GM12801 (cell line): ENCODE measurements at regions not wholly inside any gene's neighbourhood (a gene's known extent, or its start where the extent isn't known, plus 50 kb on each side); places are given as distances from the start of the nearest gene placed in this dataset.

Experiments used
- TF ChIP-seq, protein P1 (sequence below): IDR thresholded peaks from one replicate; pipeline ENCODE4 v1.5.1; 2011; ENCODE audit warnings: control low read depth; ENCODE audit not compliant: insufficient read length; ENCODE audit errors: extremely low read depth

DNA sequence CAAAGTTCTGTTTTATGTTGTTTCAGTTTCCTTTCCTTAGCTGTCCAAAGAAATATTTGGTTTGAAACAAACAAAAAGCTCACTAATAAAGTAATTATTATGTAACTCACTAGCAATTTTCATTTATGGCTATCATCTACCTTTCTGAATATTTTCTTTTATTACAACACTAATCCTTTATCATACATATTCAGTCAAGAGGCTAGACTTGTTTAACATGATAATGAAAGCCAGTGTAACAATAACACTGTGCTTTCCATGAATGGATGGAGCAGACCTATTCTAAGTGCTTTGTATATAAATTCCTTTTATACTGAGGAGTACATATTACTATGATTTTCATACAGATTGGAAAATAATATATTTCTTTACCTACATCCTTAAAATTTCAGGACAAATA is 972.8 kb upstream of the ADGRL4 start:
- TF ChIP-seq, protein P1, sequence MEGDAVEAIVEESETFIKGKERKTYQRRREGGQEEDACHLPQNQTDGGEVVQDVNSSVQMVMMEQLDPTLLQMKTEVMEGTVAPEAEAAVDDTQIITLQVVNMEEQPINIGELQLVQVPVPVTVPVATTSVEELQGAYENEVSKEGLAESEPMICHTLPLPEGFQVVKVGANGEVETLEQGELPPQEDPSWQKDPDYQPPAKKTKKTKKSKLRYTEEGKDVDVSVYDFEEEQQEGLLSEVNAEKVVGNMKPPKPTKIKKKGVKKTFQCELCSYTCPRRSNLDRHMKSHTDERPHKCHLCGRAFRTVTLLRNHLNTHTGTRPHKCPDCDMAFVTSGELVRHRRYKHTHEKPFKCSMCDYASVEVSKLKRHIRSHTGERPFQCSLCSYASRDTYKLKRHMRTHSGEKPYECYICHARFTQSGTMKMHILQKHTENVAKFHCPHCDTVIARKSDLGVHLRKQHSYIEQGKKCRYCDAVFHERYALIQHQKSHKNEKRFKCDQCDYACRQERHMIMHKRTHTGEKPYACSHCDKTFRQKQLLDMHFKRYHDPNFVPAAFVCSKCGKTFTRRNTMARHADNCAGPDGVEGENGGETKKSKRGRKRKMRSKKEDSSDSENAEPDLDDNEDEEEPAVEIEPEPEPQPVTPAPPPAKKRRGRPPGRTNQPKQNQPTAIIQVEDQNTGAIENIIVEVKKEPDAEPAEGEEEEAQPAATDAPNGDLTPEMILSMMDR, result no peak

DNA sequence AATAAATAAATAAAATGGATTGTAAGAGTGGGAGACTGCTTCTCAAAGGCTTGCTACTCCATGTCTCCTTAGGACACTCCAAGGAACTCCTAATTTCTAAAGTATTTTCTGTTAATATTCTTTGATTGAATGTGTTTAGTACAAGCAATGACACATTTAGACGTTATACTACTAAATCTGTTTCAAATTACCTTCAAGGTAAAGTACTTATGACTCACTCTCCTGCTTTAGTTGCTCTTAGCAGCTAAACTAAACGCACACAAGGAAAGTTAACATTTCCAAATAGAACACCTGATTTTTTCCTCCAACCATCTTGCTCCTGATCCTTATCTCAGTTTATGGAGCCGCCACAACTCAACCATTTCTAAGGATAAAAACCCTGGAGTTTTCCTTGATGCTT is 969.8 kb upstream of the ADGRL4 start:
- TF ChIP-seq, protein P1, result no peak

DNA sequence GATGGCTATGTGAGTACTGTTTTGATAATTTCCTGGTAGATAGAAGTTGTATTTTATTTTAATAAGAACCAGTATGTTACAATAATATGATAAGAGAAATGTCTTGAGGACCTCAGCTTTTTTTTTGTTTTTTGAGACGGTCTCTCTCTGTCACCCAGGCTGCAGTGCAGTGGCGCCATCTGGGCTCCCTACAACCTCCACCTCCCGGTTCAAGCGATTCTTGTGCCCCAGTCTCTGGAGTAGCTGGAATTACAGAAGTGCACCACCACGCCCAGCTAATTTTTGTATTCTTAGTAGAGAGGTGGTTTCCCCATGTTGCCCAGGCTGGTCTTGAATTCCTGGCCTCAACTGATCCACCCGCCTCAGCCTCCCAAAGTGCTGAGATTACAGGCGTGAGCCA is 968.1 kb upstream of the ADGRL4 start:
- TF ChIP-seq, protein P1, result no peak

DNA sequence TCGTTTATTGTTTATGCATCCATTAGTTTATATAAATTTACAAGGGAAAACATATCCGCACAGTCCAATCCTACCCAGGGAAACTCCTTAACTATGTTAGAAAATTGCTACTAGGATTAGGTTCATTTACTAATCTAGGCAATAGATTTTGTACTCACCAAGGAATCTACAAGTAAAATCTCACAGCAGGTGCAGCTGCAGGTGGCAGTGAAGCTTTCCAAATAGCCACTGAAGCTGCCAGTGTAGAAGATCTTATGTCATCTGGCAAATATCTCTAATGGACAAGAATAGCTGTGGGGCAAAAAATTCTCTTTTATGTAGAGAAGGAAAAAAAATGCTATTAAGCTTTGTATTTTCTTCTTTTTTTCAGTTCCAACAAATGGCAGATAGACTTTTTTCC is 963.4 kb upstream of the ADGRL4 start:
- TF ChIP-seq, protein P1, result no peak

DNA sequence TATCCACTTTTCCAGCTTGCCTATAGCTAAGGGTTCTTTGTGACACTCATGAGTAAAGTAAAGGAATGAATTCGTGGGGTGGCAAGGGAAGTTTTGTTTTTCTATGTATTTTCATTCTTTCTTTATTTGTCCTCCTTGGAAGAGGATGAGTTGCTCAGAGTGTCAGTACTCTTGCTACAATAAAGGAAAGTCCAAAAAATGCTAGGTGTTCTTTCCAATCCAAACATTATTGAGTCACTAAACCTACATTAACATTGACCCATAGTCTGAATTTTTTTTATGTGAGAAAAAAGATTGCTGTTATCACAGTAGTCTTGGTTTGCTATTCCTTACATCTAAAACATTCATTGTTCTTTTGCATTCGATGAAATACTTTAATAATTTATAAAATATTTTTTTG is 959.9 kb upstream of the ADGRL4 start:
- TF ChIP-seq, protein P1, result no peak

DNA sequence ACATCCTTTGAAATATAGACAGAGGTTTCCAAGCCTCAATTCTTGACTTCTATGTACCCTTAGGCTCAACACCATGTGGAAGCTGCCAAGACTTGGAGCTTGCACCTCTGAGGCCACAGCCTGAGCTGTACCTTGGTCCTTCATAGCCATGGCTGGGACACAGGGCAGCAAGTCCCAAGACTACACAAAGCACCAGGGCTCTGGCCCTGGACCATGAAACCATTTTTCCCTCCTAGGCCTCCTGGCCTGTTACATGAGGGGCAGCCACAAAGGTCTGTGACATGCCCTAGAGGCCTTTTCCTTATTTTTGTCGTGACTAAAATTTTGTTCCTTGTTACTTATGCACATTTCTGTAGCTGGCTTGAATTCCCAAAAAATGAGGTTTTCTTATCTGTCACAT is 953.1 kb upstream of the ADGRL4 start:
- TF ChIP-seq, protein P1, result no peak

DNA sequence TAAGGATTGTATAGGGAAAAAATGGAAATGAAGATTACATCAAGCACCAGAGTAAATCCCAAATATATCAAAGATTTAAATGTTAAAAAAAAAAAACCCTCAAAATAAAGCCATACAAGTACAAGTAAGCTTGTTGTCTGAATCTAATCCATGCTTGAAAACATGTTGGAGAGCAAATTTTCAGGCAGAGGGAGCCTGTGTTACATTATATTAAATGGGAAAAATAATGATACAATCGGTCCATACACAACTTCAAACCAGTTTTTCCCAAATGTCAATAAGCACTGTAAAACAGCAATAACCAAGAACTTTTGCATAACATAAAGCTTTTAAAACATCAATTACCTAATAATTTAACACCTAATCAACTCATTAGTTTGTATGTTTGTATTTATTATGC is 949.4 kb upstream of the ADGRL4 start:
- TF ChIP-seq, protein P1, result no peak

DNA sequence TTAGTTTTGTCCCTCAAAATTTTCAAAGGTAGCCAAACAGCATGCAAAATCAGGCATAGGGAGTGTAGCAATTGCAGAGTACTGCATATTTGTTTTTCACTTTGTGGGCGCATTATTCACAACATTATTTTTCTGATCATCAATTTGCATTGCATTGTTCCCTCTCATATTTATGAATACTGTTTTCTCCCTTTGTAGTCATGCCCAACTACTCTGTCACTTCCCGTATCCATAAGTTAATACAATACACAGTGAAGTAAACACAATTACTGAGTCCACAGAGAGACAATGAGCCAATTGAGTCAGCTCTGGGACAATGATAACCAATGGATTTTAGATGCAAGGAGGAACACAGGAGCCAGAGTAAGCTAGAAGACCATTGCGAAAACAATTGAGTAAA is 944.0 kb upstream of the ADGRL4 start:
- TF ChIP-seq, protein P1, result no peak
